H7 (cell line): ENCODE measurements at regions not wholly inside any gene's neighbourhood (a gene's known extent, or its start where the extent isn't known, plus 50 kb on each side); places are given as distances from the start of the nearest gene placed in this dataset.

Source experiments
- DNase-seq: peaks from one replicate; pipeline ENCODE4 v3.0.0; 2012
- H3K27me3 ChIP-seq: 2 replicates; pipeline ENCODE4 v1.6.0; 2011; ENCODE audit warnings: mild to moderate bottlenecking, low read length; ENCODE audit not compliant: control insufficient read depth, insufficient read depth
- H3K36me3 ChIP-seq: replicated peaks from 2 replicates; pipeline ENCODE4 v1.5.1; 2011; ENCODE audit warnings: low read length; ENCODE audit not compliant: control insufficient read depth, insufficient read depth
- H3K4me3 ChIP-seq: 2 replicates; pipeline ENCODE4 v1.5.1; 2011; ENCODE audit warnings: low read depth, mild to moderate bottlenecking, control low read depth, low read length, moderate library complexity; ENCODE audit not compliant: insufficient read depth

DNA sequence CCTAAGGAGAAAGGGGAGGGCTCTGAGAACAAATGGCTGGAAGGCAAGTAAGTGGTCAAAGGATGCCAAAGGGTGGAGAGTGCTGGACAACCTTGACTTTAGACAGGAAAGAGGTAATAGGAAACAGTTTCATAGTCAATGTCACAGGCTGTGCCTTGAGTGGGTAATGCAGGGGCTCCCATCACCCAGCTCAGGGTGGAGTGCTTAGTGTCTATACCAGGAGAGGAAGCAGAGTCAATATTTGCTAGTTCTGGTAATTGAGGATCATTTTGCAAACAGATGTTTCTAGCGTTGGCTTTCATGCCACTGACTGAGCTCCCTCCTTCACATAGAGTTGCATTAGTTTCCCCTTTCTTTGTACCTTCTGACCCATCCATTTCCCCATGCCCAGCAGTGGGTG lies 64.6 kb upstream of the KL start:
- H3K4me3 ChIP-seq, result no peak overlapping the region
- H3K36me3 ChIP-seq, result no peaks in the 10 kb centered on the region
- no peaks in the 10 kb centered on the region; the same call in 1 of the 2 replicates for H3K27me3 ChIP-seq
- DNase-seq, result no peak

DNA sequence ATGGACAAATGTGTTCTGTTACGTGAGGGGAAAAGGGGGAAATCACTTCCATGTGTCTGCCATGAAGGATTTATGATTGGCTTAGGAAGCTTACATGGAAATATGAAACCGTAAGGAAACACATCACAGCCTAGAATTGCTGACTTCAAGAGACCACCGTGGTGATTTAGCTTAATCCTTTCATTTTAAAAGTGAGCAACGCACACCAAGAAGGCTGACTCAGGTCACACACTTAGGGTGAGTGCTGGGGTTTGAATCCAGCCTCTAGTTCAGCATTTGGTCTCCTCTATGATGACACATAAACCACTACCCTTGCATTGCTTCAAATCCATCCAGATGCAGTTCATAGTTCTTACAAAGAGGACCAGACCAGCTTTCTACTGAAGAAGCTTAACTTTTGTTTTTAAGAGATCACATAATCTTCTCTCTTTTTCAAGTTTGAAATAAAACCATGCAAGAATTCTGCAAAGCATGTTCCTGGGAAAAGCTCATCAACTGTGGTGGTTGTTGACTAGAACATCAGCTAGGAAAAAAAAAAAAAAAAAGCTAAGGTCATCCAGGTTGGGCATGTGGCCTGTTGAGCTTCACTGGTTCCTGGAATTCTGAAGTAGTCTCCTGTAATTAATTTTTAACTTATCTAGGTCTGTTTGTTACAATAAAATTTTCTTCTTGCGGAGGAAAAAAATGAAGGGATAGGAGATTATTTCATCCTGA lies 60.2 kb upstream of the KL start:
- no peak overlapping the region for H3K4me3 ChIP-seq
- H3K36me3 ChIP-seq, result no peaks in the 10 kb centered on the region
- peaks cover 1% of the 10 kb centered on the region; the same call in 1 of the 2 replicates for H3K27me3 ChIP-seq

DNA sequence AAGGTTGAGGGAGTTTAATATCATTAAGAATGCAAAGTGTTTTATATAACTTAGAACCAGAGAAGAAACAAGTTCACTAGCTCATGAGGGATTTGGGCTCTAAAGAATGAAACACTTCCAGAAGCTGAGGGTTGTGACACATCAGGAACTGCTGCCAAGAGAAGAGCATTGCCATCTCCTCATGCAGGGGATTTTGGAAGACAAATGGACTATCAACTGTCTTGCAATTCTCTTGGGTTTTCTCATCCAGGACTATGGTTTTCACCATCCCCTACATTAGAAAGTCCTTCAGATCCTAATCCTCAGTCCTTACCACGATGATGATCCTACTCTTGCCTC lies 59.7 kb upstream of the KL start:
- Histone ChIP-seq H3K4me3 (no peak overlapping the region), H3K27me3 (peaks cover 1% of the 10 kb centered on the region; the same call in 1 of the 2 replicates), H3K36me3 (no peaks in the 10 kb centered on the region)
- DNase-seq, result no peak

More for the DNA sequence above, 60.2 kb upstream of the KL start:
- DNase-seq, result no peak

DNA sequence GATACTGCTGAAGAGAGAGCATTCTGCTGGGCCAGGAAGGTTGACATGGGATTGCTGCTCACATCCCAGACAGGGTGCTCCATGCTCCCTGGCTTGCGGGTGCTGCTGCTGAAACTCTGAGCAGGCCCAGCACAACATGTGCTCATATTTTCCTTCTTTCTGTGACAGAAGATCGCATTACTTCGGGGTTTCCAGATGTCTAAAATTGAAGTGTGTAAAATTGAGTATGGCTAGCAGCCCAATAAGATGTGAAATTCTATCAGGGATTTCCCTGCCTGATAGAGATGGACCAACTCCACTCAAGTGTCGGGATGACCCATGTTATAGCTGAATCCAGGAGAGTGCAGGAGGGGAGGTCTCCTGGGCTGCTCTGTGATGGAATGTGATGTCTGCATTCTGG lies 55.6 kb upstream of the KL start:
- Histone ChIP-seq H3K36me3 (no peaks in the 10 kb centered on the region), H3K27me3 (peaks cover 1% of the 10 kb centered on the region; the same call in 1 of the 2 replicates), H3K4me3 (no peak overlapping the region)
- DNase-seq, result no peak

DNA sequence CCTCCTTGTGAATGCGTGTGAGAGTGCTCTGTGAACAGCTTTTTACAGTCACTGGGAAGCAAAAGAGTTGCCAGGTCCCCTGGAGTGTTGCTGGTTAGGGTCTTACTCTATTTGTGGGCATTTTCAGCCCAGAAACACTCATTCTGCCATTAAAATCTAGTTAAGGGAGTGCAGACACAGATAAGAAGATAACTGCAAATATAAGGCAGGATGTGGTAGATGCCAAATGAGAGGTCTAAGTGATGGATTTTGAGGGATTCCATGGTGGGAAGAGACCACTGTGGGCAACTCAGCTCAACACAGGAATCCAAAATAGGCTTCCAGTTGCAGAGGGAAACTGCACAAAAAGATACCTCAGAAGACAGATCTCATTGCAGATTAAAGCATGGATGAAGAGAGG lies 54.5 kb upstream of the KL start:
- peaks cover 1% of the 10 kb centered on the region; the same call in 1 of the 2 replicates for H3K27me3 ChIP-seq
- DNase-seq, result no peak
- H3K36me3 ChIP-seq, result no peaks in the 10 kb centered on the region
- H3K4me3 ChIP-seq, result no peak overlapping the region

DNA sequence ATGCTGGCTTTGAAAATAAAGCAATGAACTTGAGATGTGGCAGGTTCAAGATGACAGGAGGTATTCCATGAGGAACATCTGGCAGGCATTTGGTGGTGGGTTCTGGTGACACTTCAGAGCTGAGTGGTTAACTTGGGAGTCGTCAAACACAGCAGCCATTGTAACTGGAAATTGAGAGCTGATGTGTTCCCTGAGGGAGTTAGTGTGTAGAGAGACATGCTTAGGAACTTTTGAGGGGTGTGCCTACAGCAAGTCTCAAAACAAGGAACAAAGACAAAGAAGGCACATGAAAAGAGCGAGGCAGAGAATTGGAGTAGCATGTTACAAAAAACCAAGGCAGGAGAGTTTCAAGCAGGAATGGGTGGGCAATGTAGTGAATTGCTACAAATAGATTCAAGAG lies 53.9 kb upstream of the KL start:
- Histone ChIP-seq H3K4me3 (no peak overlapping the region), H3K27me3 (peaks cover 1% of the 10 kb centered on the region; the same call in 1 of the 2 replicates), H3K36me3 (no peaks in the 10 kb centered on the region)
- no peak for DNase-seq

DNA sequence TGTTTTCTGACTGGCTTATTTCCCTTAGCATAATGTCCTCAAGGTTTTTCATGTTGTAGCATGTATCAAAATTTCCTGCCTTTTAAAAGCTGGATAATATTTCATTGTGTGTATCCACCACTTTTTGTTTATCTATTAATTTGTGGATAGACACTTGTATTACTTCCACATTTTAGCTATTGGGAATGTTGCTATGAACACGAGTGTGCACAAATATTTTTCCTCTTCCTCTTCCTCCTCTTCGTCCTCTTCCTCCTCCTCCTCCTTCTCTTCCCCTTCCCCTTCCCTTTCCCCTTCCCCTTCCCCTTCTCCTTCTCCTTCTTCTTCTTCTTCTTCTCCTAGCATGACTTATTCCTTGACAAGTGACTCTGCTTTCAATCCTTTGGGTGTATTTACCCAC lies 51.2 kb upstream of the KL start:
- Histone ChIP-seq H3K36me3 (no peaks in the 10 kb centered on the region), H3K27me3 (no peaks in the 10 kb centered on the region; the same call in 1 of the 2 replicates), H3K4me3 (no peak overlapping the region)
- DNase-seq, result no peak
